SK-N-SH (cell line): ENCODE measurements at regions not wholly inside any gene's neighbourhood (a gene's known extent, or its start where the extent isn't known, plus 50 kb on each side); places are given as distances from the start of the nearest gene placed in this dataset.

Source experiments
- CTCF ChIA-PET: fragments of 300-600, 350-600 bp; formaldehyde crosslinking; extraction: SDS; loops from one replicate; lab custom pipeline; 2021; lab: Yijun Ruan, JAX
- POLR2A ChIA-PET: fragments of 350-600 bp; sonication (Branson Sonifier 250); formaldehyde crosslinking; extraction: SDS; loops from one replicate; lab custom pipeline; 2020; ENCODE audit warnings: antibody characterized with exemption, inconsistent platforms; lab: Yijun Ruan, JAX
- DNase-seq: peaks from one replicate; pipeline ENCODE4 v3.0.0; 2012
- H2AFZ ChIP-seq: fragments of 200-600 bp; sonication (generic); 2 replicates; pipeline ENCODE4 v1.8.1; 2016; ENCODE audit warnings: antibody characterized with exemption, mild to moderate bottlenecking, low read depth
- H3F3A ChIP-seq: fragments of 200-600 bp; sonication (generic); replicated peaks from 2 replicates; pipeline ENCODE3; 2016; ENCODE audit warnings: antibody characterized with exemption, mild to moderate bottlenecking; ENCODE audit not compliant: insufficient read depth
- H3K27ac ChIP-seq, 2 experiments: fragments of 200-500 bp in 1 of 2; fragments of 200-600 bp in 1 of 2; sonication (Bioruptor generic) in 1 of 2; sonication (generic), shearing (Covaris generic) in 1 of 2; 2 replicates each; pipeline versions ENCODE4 v1.5.1 to v1.6.1; 2014 to 2016; ENCODE audit warnings: low read depth in 2 of 2, inconsistent platforms in 1 of 2, low read length in 1 of 2, mild to moderate bottlenecking in 1 of 2, mixed read lengths in 1 of 2
- H3K27me3 ChIP-seq: fragments of 200-600 bp; sonication (generic), shearing (Covaris generic); 2 replicates; pipeline ENCODE4 v1.6.1; 2016; ENCODE audit warnings: mixed run types; ENCODE audit not compliant: insufficient read depth
- H3K36me3 ChIP-seq, 2 experiments: fragments of 200-500 bp in 1 of 2; fragments of 200-600 bp in 1 of 2; sonication (Bioruptor generic) in 1 of 2; sonication (generic) in 1 of 2; replicated peaks in 1 of 2; 2 replicates each; pipeline versions ENCODE3 to v1.5.1; 2014 to 2016; ENCODE audit warnings: low read length in 1 of 2, mild to moderate bottlenecking in 1 of 2; ENCODE audit not compliant: insufficient read depth in 2 of 2, control insufficient read depth in 1 of 2
- H3K4me1 ChIP-seq, 2 experiments: fragments of 200-500 bp in 1 of 2; fragments of 200-600 bp in 1 of 2; sonication (Bioruptor generic) in 1 of 2; sonication (generic), shearing (Covaris generic) in 1 of 2; 2 replicates each; pipeline versions ENCODE4 v1.5.1 to v1.6.1; 2014 to 2016; ENCODE audit warnings: low read depth in 1 of 2, low read length in 1 of 2, mixed run types in 1 of 2; ENCODE audit not compliant: insufficient read depth in 2 of 2, control insufficient read depth in 1 of 2
- H3K4me2 ChIP-seq: fragments of 200-600 bp; sonication (generic), shearing (Covaris generic); 2 replicates; pipeline ENCODE4 v1.6.1; 2017; ENCODE audit warnings: mixed run types
- H3K4me3 ChIP-seq, 2 experiments: fragments of 200-500 bp in 1 of 2; fragments of 200-600 bp in 1 of 2; sonication (Bioruptor generic) in 1 of 2; sonication (generic), shearing (Covaris generic) in 1 of 2; 2 replicates each; pipeline versions ENCODE4 v1.5.1 to v1.8.1; 2014 to 2016; ENCODE audit warnings: low read depth in 2 of 2, inconsistent platforms in 1 of 2, low read length in 1 of 2, mild to moderate bottlenecking in 1 of 2, mixed read lengths in 1 of 2, moderate library complexity in 1 of 2
- H3K79me2 ChIP-seq: fragments of 200-600 bp; sonication (generic); 2 replicates; pipeline ENCODE4 v1.8.1; 2017; ENCODE audit warnings: mild to moderate bottlenecking; ENCODE audit not compliant: insufficient read depth
- H3K9ac ChIP-seq: fragments of 200-600 bp; sonication (generic); 2 replicates; pipeline ENCODE4 v1.6.1; 2017; ENCODE audit warnings: mixed run types
- H3K9me2 ChIP-seq: fragments of 200-600 bp; sonication (generic); 2 replicates; pipeline ENCODE4 v1.6.1; 2017; ENCODE audit warnings: mixed run types
- H3K9me3 ChIP-seq: fragments of 200-600 bp; sonication (generic); 2 replicates; pipeline ENCODE4 v1.6.1; 2017; ENCODE audit warnings: mixed run types, mild to moderate bottlenecking, moderate library complexity
- H4K20me1 ChIP-seq: fragments of 200-600 bp; sonication (generic); 2 replicates; pipeline ENCODE4 v1.6.1; 2017; ENCODE audit warnings: mild to moderate bottlenecking, mixed run types; ENCODE audit not compliant: insufficient read depth
- CHD2 ChIP-seq: fragments of 150-350 bp; IDR thresholded peaks from 2 replicates; pipeline ENCODE4 v1.6.1; 2018; ENCODE audit warnings: low read length; ENCODE audit not compliant: partially characterized antibody
- ELF1 ChIP-seq: IDR thresholded peaks from 2 replicates; pipeline ENCODE4 v1.4.0; 2012
- EZH2phosphoT487 ChIP-seq: fragments of 200-600 bp; sonication (generic); IDR thresholded peaks from 2 replicates; pipeline ENCODE4 v1.6.1; 2017; ENCODE audit warnings: low read depth, mixed run types, mild to moderate bottlenecking, antibody characterized with exemption, moderate library complexity, borderline replicate concordance
- FOSL2 ChIP-seq: IDR thresholded peaks from 2 replicates; pipeline ENCODE4 v1.4.0; 2012; ENCODE audit warnings: low read depth, mild to moderate bottlenecking, moderate library complexity, borderline replicate concordance
- NFIC ChIP-seq: IDR thresholded peaks from 2 replicates; pipeline ENCODE4 v1.4.0; 2012; ENCODE audit warnings: borderline replicate concordance
- POLR2AphosphoS5 ChIP-seq: IDR thresholded peaks from 2 replicates; pipeline ENCODE4 v1.6.1; 2012; ENCODE audit warnings: low read depth, low read length
- RAD21 ChIP-seq: IDR thresholded peaks from 2 replicates; pipeline ENCODE4 v1.6.1; 2012; ENCODE audit warnings: mild to moderate bottlenecking, low read length
- SIN3A ChIP-seq: IDR thresholded peaks from 2 replicates; pipeline ENCODE4 v1.6.1; 2012; ENCODE audit warnings: low read depth, mild to moderate bottlenecking, low read length, moderate library complexity, borderline replicate concordance
- TEAD4 ChIP-seq: IDR thresholded peaks from 2 replicates; pipeline ENCODE4 v1.4.0; 2012; ENCODE audit warnings: mild to moderate bottlenecking, borderline replicate concordance; ENCODE audit not compliant: insufficient read depth
- WGBS: methylation state at CpG from one replicate; pipeline ENCODE4 v1.1.6; 2017; ENCODE audit warnings: low lambda C conversion rate; 5-methylcytosine and 5-hydroxymethylcytosine counted together
- TF ChIP-seq, protein P1 (sequence below): IDR thresholded peaks from 2 replicates; pipeline ENCODE4 v1.4.0; 2012; ENCODE audit warnings: low read depth
- TF ChIP-seq, protein P2 (sequence below): IDR thresholded peaks from 2 replicates; pipeline ENCODE4 v1.4.0; 2012; ENCODE audit warnings: low read depth, borderline replicate concordance

DNA sequence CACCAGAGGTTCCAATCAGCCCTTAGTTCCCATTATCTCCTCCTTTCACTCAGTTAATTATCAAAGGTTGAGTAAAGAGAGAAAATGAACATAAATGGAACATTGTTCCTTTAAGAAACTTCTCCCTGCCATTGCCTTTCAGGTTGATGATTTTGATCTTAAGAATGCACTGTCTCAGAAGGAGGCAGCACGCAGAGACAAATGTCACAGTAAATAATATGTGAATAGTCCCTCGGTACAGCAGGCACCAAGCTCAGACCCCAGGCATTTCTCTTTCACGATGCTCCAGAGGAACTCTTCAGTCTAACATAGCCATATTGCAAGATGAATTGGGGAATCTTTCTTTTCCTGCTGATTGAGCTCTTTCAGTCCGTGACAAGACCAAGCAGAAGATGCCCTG is 435.3 kb upstream of the SPTLC3 start:
- Histone ChIP-seq H3K9ac (no peak overlapping the region), H4K20me1 (no peaks in the 10 kb centered on the region), H3K9me2 (no peaks in the 10 kb centered on the region), H3K27ac (no peak overlapping the region), H3K4me2 (no peak overlapping the region), H2AFZ (no peak overlapping the region), H3K36me3 (no peaks in the 10 kb centered on the region), H3K4me3 (no peak overlapping the region), H3K9me3 (no peaks in the 10 kb centered on the region), H3K4me1 (no peaks in the 10 kb centered on the region), H3F3A (no peaks in the 10 kb centered on the region), H3K79me2 (no peaks in the 10 kb centered on the region), H3K27me3 (no peaks in the 10 kb centered on the region)
- POLR2A ChIA-PET: no interaction called here
- TF ChIP-seq TEAD4 (no peak), ELF1 (no peak)
- CTCF ChIA-PET: interaction anchor here (1.1 kb wide), 1 partner anchor 33 kb away, joined by 3 read pairs; no protein-coding TSS in a partner anchor
- DNase-seq: no peak
- 22% methylated on average over 4 of the region's 4 CpGs for WGBS

DNA sequence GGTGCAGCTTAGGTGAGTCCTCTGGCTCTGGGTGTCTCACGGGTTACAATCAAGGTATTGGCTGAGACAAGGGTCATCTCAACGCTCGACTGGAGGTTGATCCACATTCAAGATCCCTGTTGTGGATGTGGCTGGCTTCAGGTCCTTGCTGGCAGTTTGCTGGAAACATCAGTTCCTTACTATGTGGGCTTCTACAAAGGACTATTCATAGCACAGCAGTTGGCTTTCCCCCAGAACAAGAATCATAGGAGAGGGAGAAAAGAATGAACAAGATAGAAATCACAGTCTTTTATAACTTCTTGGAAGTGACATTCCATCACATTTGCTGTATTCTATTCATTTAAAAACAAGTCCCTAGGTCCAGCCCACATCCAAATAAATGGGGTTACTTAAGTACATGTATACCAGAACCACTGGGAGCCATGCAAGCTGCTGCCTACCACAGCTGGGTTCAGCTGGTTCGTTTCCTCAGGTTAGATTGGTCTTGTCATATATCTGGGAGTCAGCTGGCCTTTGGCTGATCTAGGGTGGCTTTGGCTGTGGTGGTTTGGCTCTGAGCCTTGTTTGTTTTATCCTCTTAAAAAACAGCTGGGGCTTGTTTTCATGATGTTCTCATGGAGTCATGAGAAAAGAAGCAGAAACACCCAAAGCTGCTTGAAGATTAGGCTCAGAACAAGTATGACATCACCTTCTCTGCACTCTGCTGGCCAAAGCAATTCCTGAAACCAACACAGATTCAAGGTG is 433.2 kb upstream of the SPTLC3 start:
- H3K4me2 ChIP-seq: no peak overlapping the region
- no peaks in the 10 kb centered on the region for H3K4me1 ChIP-seq
- H3K36me3 ChIP-seq: no peaks in the 10 kb centered on the region
- no peaks in the 10 kb centered on the region for H4K20me1 ChIP-seq
- no peaks in the 10 kb centered on the region for H3K27me3 ChIP-seq
- no peaks in the 10 kb centered on the region for H3F3A ChIP-seq
- H3K4me3 ChIP-seq: no peak overlapping the region
- CTCF ChIA-PET: interaction anchor here (1.4 kb wide), 1 partner anchor 8 kb away, joined by 5 read pairs; no protein-coding TSS in a partner anchor
- H3K9ac ChIP-seq: no peak overlapping the region
- no peaks in the 10 kb centered on the region for H3K79me2 ChIP-seq
- no peak for DNase-seq
- no peak for TF ChIP-seq POLR2AphosphoS5
- H3K9me3 ChIP-seq: no peaks in the 10 kb centered on the region
- H3K9me2 ChIP-seq: no peaks in the 10 kb centered on the region
- H2AFZ ChIP-seq: no peak overlapping the region
- 7% methylated on average over 4 of the region's 4 CpGs for WGBS
- H3K27ac ChIP-seq: no peak overlapping the region
- POLR2A ChIA-PET: no interaction called here

DNA sequence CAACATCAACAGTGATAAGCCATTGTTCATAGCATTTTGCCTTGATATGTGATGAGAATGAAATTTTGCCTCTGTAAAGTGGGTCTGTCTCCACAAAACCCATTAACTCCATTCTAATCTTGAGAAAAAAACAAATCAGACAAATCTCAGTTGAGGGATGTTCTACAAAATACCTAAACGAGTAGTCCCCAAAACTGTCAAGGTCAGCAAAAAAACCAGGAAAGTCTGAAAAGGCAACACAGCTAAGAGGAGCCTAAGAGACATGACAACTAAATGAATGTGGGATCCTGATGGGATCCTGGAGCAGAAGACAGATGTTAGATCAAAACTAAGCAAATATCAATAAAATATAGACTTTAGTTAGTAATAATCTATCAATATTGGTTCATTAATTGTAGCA is 431.6 kb upstream of the SPTLC3 start:
- POLR2A ChIA-PET: no interaction called here
- Histone ChIP-seq H3K9me2 (no peaks in the 10 kb centered on the region), H3F3A (no peaks in the 10 kb centered on the region), H3K9me3 (no peaks in the 10 kb centered on the region), H2AFZ (no peak overlapping the region), H3K9ac (no peak overlapping the region)
- DNase-seq: no peak
- TF ChIP-seq RAD21: no peak
- TF ChIP-seq CHD2: no peak
- TF ChIP-seq, protein P1, sequence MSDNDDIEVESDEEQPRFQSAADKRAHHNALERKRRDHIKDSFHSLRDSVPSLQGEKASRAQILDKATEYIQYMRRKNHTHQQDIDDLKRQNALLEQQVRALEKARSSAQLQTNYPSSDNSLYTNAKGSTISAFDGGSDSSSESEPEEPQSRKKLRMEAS: no peak
- TF ChIP-seq, protein P2, sequence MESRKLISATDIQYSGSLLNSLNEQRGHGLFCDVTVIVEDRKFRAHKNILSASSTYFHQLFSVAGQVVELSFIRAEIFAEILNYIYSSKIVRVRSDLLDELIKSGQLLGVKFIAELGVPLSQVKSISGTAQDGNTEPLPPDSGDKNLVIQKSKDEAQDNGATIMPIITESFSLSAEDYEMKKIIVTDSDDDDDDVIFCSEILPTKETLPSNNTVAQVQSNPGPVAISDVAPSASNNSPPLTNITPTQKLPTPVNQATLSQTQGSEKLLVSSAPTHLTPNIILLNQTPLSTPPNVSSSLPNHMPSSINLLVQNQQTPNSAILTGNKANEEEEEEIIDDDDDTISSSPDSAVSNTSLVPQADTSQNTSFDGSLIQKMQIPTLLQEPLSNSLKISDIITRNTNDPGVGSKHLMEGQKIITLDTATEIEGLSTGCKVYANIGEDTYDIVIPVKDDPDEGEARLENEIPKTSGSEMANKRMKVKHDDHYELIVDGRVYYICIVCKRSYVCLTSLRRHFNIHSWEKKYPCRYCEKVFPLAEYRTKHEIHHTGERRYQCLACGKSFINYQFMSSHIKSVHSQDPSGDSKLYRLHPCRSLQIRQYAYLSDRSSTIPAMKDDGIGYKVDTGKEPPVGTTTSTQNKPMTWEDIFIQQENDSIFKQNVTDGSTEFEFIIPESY: no peak
- no peak for TF ChIP-seq FOSL2
- no peak for TF ChIP-seq SIN3A
- no peak for TF ChIP-seq NFIC
- no peak for TF ChIP-seq EZH2phosphoT487
- no peak for TF ChIP-seq ELF1
- TF ChIP-seq, all 33 proteins: peak for 0
- Histone ChIP-seq H3K4me3 (no peak overlapping the region), H3K27ac (no peak overlapping the region), H3K79me2 (no peaks in the 10 kb centered on the region), H3K36me3 (no peaks in the 10 kb centered on the region), H4K20me1 (no peaks in the 10 kb centered on the region), H3K4me1 (no peaks in the 10 kb centered on the region), H3K4me2 (no peak overlapping the region), H3K27me3 (no peaks in the 10 kb centered on the region)
- 17% methylated on average over 1 of the region's 1 CpG for WGBS
- CTCF ChIA-PET: no interaction called here
